ENCODE measurements at regions not wholly inside any gene's neighbourhood (a gene's known extent, or its start where the extent isn't known, plus 50 kb on each side); places are given as distances from the start of the nearest gene placed in this dataset.

DNA sequence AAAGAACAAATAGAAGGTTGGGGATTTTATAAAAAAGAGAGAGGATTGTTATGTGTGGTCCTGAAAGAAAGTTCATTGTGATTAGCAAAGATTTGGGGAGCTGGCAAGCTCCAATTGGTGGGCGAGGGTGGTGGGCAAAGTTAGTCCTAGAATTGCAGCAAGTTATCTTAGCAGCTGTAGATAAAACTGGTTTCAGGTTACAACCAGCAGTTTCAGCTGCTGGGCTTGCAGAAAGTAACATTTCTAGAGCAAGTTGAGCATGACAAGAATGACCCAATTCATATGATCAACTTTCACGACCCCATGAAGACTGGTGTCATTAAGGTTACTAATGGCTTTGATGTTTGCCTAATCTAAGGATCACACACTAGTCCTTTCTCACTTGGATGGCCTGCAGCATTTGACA, 177.9 kb upstream of the NUDT4 start:
- TF ChIP-seq, protein P1, sequence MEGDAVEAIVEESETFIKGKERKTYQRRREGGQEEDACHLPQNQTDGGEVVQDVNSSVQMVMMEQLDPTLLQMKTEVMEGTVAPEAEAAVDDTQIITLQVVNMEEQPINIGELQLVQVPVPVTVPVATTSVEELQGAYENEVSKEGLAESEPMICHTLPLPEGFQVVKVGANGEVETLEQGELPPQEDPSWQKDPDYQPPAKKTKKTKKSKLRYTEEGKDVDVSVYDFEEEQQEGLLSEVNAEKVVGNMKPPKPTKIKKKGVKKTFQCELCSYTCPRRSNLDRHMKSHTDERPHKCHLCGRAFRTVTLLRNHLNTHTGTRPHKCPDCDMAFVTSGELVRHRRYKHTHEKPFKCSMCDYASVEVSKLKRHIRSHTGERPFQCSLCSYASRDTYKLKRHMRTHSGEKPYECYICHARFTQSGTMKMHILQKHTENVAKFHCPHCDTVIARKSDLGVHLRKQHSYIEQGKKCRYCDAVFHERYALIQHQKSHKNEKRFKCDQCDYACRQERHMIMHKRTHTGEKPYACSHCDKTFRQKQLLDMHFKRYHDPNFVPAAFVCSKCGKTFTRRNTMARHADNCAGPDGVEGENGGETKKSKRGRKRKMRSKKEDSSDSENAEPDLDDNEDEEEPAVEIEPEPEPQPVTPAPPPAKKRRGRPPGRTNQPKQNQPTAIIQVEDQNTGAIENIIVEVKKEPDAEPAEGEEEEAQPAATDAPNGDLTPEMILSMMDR (IDR thresholded peaks at IDR 0.05; ENCODE audit: insufficient read depth, low read length, poor library complexity, severe bottlenecking), result no peak
- TF ChIP-seq EZH2phosphoT487 (conservative IDR thresholded peaks at IDR 0.05; ENCODE audit: low read length), result no peak

Measured in SU-DHL-6 (cell line).